ENCODE measurements at regions not wholly inside any gene's neighbourhood (a gene's known extent, or its start where the extent isn't known, plus 50 kb on each side); places are given as distances from the start of the nearest gene placed in this dataset.

DNA sequence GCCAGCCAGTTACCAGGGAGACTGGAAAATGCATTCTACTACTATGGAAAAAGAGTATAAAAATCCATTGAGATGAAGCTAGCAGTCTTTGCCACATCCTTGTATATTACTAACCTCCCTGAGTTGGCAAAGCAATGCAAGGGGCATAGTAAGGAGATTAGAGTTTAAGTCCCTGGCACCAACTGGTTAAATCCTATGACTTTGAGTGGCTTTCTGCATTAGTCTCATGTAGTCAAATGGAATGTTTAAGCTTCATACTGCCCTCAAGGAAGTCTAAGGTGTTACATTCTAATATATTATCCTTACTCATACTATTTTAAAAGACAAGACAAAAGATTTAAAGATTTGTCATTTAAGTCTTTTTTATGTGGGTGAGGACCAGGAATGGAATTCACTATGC lies 110.1 kb downstream of the INHBA start:
- TF ChIP-seq, protein P1, sequence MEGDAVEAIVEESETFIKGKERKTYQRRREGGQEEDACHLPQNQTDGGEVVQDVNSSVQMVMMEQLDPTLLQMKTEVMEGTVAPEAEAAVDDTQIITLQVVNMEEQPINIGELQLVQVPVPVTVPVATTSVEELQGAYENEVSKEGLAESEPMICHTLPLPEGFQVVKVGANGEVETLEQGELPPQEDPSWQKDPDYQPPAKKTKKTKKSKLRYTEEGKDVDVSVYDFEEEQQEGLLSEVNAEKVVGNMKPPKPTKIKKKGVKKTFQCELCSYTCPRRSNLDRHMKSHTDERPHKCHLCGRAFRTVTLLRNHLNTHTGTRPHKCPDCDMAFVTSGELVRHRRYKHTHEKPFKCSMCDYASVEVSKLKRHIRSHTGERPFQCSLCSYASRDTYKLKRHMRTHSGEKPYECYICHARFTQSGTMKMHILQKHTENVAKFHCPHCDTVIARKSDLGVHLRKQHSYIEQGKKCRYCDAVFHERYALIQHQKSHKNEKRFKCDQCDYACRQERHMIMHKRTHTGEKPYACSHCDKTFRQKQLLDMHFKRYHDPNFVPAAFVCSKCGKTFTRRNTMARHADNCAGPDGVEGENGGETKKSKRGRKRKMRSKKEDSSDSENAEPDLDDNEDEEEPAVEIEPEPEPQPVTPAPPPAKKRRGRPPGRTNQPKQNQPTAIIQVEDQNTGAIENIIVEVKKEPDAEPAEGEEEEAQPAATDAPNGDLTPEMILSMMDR (IDR thresholded peaks at IDR 0.05; ENCODE audit: control extremely low read depth in 1 of 3, insufficient read depth in 1 of 3, low read depth in 1 of 3, low read length in 3 of 3) = no peak
- TF ChIP-seq POLR2AphosphoS5 (IDR thresholded peaks at IDR 0.05; ENCODE audit: low read depth, low read length) (no peak), ATF2 (IDR thresholded peaks at IDR 0.05; ENCODE audit: low read length) (no peak), CHD1 (IDR thresholded peaks at IDR 0.05; ENCODE audit: low read depth, low read length) (no peak), POLR2A (IDR thresholded peaks at IDR 0.05; ENCODE audit: control extremely low read depth in 1 of 2, low read depth in 2 of 2, low read length in 2 of 2) (no peak), BCL11A (IDR thresholded peaks at IDR 0.05; ENCODE audit: low read depth in 2 of 2, low read length in 2 of 2) (no peak), HDAC6 (IDR thresholded peaks at IDR 0.05; ENCODE audit: low read depth, low read length) (no peak), ZNF274 (IDR thresholded peaks at IDR 0.05; ENCODE audit: borderline replicate concordance, extremely low read depth, low read length) (no peak)
